ENCODE measurements at regions not wholly inside any gene's neighbourhood (a gene's known extent, or its start where the extent isn't known, plus 50 kb on each side); places are given as distances from the start of the nearest gene placed in this dataset.
"Not testable (repeated sequence)": the region's sequence is repeated elsewhere in the genome, so short reads cannot be mapped to it uniquely, and the experiment has no call there.

- no peak for DNase-seq (ENCODE audit: low spot score)
These were observed 55.1 kb upstream of the F9 start for GRCh38 chrX:139475432-139475831.

- DNase-seq (ENCODE audit: low spot score): not testable (repeated sequence)
These were observed 68.6 kb upstream of the F9 start for GRCh38 chrX:139461945-139462344.

- no peak for DNase-seq (ENCODE audit: low spot score)
These were observed 75.8 kb upstream of the F9 start for GRCh38 chrX:139454743-139455142.

- DNase-seq (ENCODE audit: low spot score): no peak
These were observed 81.5 kb upstream of the F9 start for GRCh38 chrX:139448996-139449395.

GRCh38 chrX:139446832-139447231 is 83.7 kb upstream of the F9 start:
- no peak for DNase-seq (ENCODE audit: low spot score)

GRCh38 chrX:139429913-139430312 is 100.6 kb upstream of the F9 start:
- no peak for DNase-seq (ENCODE audit: low spot score)

- no peak for DNase-seq (ENCODE audit: low spot score)
These were observed 107.4 kb upstream of the F9 start for GRCh38 chrX:139423186-139423585.

- not testable (repeated sequence) for DNase-seq (ENCODE audit: low spot score)
These were observed 132.3 kb upstream of the F9 start for GRCh38 chrX:139398258-139398657.

- no peak for DNase-seq (ENCODE audit: low spot score)
These were observed 142.3 kb upstream of the F9 start for GRCh38 chrX:139388254-139388653.

- no peak for DNase-seq (ENCODE audit: low spot score)
These were observed 148.0 kb upstream of the F9 start for GRCh38 chrX:139382529-139382928.

- not testable (repeated sequence) for DNase-seq (ENCODE audit: low spot score)
These were observed 154.0 kb upstream of the F9 start for GRCh38 chrX:139376547-139376946.

GRCh38 chrX:139360356-139360755 is 170.2 kb upstream of the F9 start:
- no peak for DNase-seq (ENCODE audit: low spot score)

- not testable (repeated sequence) for DNase-seq (ENCODE audit: low spot score)
These were observed 187.9 kb upstream of the F9 start for GRCh38 chrX:139342594-139342991.

GRCh38 chrX:139341855-139342593 is 188.5 kb upstream of the F9 start:
- DNase-seq (ENCODE audit: low spot score): not testable (repeated sequence)

GRCh38 chrX:139332441-139332840 is 198.1 kb upstream of the F9 start:
- DNase-seq (ENCODE audit: low spot score): no peak

GRCh38 chrX:139327355-139327754 is 203.2 kb upstream of the F9 start:
- no peak for DNase-seq (ENCODE audit: low spot score)

- DNase-seq (ENCODE audit: low spot score): no peak
These were observed 205.8 kb upstream of the F9 start for GRCh38 chrX:139324756-139325155.

- not testable (repeated sequence) for DNase-seq (ENCODE audit: low spot score)
These were observed 209.7 kb upstream of the F9 start for GRCh38 chrX:139320661-139321354.

- DNase-seq (ENCODE audit: low spot score): not testable (repeated sequence)
These were observed 223.9 kb upstream of the F9 start for GRCh38 chrX:139306675-139307074.

- DNase-seq (ENCODE audit: low spot score): no peak
These were observed 226.1 kb upstream of the F9 start for GRCh38 chrX:139304471-139304870.

GRCh38 chrX:139299309-139299708 is 231.2 kb upstream of the F9 start:
- DNase-seq (ENCODE audit: low spot score): no peak

- no peak for DNase-seq (ENCODE audit: low spot score)
These were observed 232.1 kb upstream of the F9 start for GRCh38 chrX:139298437-139298836.

GRCh38 chrX:139297638-139298037 is 232.9 kb upstream of the F9 start:
- DNase-seq (ENCODE audit: low spot score): no peak

- DNase-seq (ENCODE audit: low spot score): no peak
These were observed 236.5 kb upstream of the F9 start for GRCh38 chrX:139293991-139294390.

Measured in germinal center (tissue), 1 donor.